Keratinocyte (primary cell): ENCODE measurements at regions not wholly inside any gene's neighbourhood (a gene's known extent, or its start where the extent isn't known, plus 50 kb on each side); places are given as distances from the start of the nearest gene placed in this dataset.

ENCODE experiments used
- DNase-seq: peaks from one replicate; pipeline ENCODE4 v3.0.0-alpha.2; 2011; ENCODE audit warnings: low read depth, missing footprints, low spot score
- FAIRE-seq: peaks from 2 replicates; lab custom pipeline; 2011; peaks lifted over from hg19 to GRCh38; lab: Jason Lieb, UNC
- H2AFZ ChIP-seq: 2 replicates; pipeline ENCODE4 v1.6.0; 2012; ENCODE audit warnings: low read length, control low read depth, inconsistent platforms; ENCODE audit not compliant: control insufficient read depth
- H3K27ac ChIP-seq: 2 replicates; pipeline ENCODE4 v1.5.1; 2011; ENCODE audit warnings: low read length; ENCODE audit not compliant: control insufficient read depth, insufficient read depth
- H3K27me3 ChIP-seq: 3 replicates; pipeline ENCODE4 v1.6.0; 2011; ENCODE audit warnings: low read length; ENCODE audit not compliant: control insufficient read depth, insufficient read depth; ENCODE audit errors: extremely low read depth
- H3K36me3 ChIP-seq, 2 experiments: 2 replicates in 1 of 2; 3 replicates in 1 of 2; pipeline ENCODE4 v1.5.1; 2011; ENCODE audit warnings: low read length in 2 of 2, mild to moderate bottlenecking in 1 of 2; ENCODE audit not compliant: control insufficient read depth in 2 of 2, insufficient read depth in 2 of 2; ENCODE audit errors: extremely low read depth in 1 of 2
- H3K4me1 ChIP-seq: 3 replicates; pipeline ENCODE4 v1.5.1; 2011; ENCODE audit warnings: low read length; ENCODE audit not compliant: control insufficient read depth, insufficient read depth; ENCODE audit errors: extremely low read depth
- H3K4me2 ChIP-seq: 3 replicates; pipeline ENCODE4 v1.6.0; 2011; ENCODE audit warnings: low read depth, low read length; ENCODE audit not compliant: control insufficient read depth, insufficient read depth; ENCODE audit errors: extremely low read depth
- H3K4me3 ChIP-seq, 3 experiments: fragments of 200-600 bp in 1 of 3; sonication (generic) in 1 of 3; 2 replicates in 2 of 3; 3 replicates in 1 of 3; pipeline ENCODE4 v1.5.1; 2011 to 2016; ENCODE audit warnings: low read length in 3 of 3, mild to moderate bottlenecking in 3 of 3, control low read depth in 2 of 3, inconsistent platforms in 1 of 3, low read depth in 1 of 3, mixed read lengths in 1 of 3, mixed run types in 1 of 3, moderate library complexity in 1 of 3; ENCODE audit not compliant: control insufficient read depth in 2 of 3, insufficient read depth in 2 of 3; ENCODE audit errors: extremely low read depth in 1 of 3
- H3K79me2 ChIP-seq: 2 replicates; pipeline ENCODE4 v1.6.0; 2012; ENCODE audit warnings: low read length; ENCODE audit not compliant: control insufficient read depth, insufficient read depth
- H3K9ac ChIP-seq: 3 replicates; pipeline ENCODE4 v1.6.0; 2011; ENCODE audit warnings: low read length; ENCODE audit not compliant: control insufficient read depth, insufficient read depth; ENCODE audit errors: extremely low read depth
- H3K9me1 ChIP-seq: 3 replicates; pipeline ENCODE4 v1.6.0; 2011; ENCODE audit warnings: low read length; ENCODE audit not compliant: control insufficient read depth, insufficient read depth; ENCODE audit errors: extremely low read depth
- H3K9me3 ChIP-seq: 2 replicates; pipeline ENCODE4 v1.5.1; 2012; ENCODE audit warnings: low read depth, low read length; ENCODE audit not compliant: control insufficient read depth
- H4K20me1 ChIP-seq: 3 replicates; pipeline ENCODE4 v1.6.0; 2011; ENCODE audit warnings: low read length; ENCODE audit not compliant: control insufficient read depth, insufficient read depth; ENCODE audit errors: extremely low read depth
- EZH2 ChIP-seq: IDR thresholded peaks from one replicate; pipeline ENCODE4 v1.6.1; 2012; ENCODE audit warnings: inconsistent platforms, mild to moderate bottlenecking, low read length, moderate library complexity
- dilution Hi-C: fragments of 300-500 bp; cut with MboI; formaldehyde crosslinking; loops from one replicate; pipeline ENCODE4 v1.7.0; 2020; ENCODE audit warnings: low sequenced_read_pairs; ENCODE audit not compliant: extremely low pct_ligation_motif_present
- TF ChIP-seq, protein P1 (sequence below), 3 experiments: IDR thresholded peaks in 1 of 3; conservative IDR thresholded peaks in 1 of 3; optimal IDR thresholded peaks in 1 of 3; 2 replicates in 2 of 3; 3 replicates in 1 of 3; pipeline versions ENCODE3 to v1.5.1; 2011; ENCODE audit warnings: low read length in 3 of 3, mild to moderate bottlenecking in 3 of 3, moderate library complexity in 2 of 3, control low read depth in 1 of 3, inconsistent platforms in 1 of 3; ENCODE audit not compliant: insufficient read depth in 2 of 3; ENCODE audit errors: extremely low read depth in 1 of 3

DNA sequence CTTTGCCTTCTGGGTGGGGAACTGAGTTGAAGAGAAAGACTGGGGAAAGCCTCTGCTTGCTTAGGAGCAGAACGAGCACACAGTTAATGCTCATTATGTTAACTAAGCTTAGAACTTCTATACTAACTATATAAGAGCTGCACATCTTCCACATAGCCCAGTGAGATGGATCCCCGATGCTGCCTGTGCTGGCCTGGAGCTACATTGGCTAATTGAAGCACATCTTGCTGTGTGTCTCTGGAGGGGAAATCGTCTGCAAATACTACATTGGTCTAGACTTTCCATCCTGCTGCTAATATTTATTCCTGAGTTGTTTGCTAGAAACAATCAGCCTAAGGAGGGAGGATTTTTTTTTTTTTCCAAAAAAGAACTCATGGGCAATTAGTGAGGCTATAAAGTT is 406.3 kb downstream of the HAPSTR1 start:
- TF ChIP-seq, protein P1, sequence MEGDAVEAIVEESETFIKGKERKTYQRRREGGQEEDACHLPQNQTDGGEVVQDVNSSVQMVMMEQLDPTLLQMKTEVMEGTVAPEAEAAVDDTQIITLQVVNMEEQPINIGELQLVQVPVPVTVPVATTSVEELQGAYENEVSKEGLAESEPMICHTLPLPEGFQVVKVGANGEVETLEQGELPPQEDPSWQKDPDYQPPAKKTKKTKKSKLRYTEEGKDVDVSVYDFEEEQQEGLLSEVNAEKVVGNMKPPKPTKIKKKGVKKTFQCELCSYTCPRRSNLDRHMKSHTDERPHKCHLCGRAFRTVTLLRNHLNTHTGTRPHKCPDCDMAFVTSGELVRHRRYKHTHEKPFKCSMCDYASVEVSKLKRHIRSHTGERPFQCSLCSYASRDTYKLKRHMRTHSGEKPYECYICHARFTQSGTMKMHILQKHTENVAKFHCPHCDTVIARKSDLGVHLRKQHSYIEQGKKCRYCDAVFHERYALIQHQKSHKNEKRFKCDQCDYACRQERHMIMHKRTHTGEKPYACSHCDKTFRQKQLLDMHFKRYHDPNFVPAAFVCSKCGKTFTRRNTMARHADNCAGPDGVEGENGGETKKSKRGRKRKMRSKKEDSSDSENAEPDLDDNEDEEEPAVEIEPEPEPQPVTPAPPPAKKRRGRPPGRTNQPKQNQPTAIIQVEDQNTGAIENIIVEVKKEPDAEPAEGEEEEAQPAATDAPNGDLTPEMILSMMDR (optimal IDR thresholded peaks at IDR 0.05 in 1 of 3, IDR thresholded peaks at IDR 0.05 in 1 of 3, conservative IDR thresholded peaks at IDR 0.05 in 1 of 3; ENCODE audit: extremely low read depth in 1 of 3, insufficient read depth in 2 of 3, low read length in 3 of 3), result no peak
- no peak for TF ChIP-seq EZH2
- no peak for FAIRE-seq
- H3K27me3 ChIP-seq, result no peaks in the 10 kb centered on the region
- H3K27ac ChIP-seq, result no peak overlapping the region
- H3K9ac ChIP-seq, result no peak overlapping the region
- no peaks in the 10 kb centered on the region for H4K20me1 ChIP-seq
- no peaks in the 10 kb centered on the region for H3K36me3 ChIP-seq
- DNase-seq, result no peak
- H3K9me3 ChIP-seq, result peaks cover 4% of the 10 kb centered on the region
- no peaks in the 10 kb centered on the region for H3K9me1 ChIP-seq
- dilution Hi-C loops, result no loop called here
- H2AFZ ChIP-seq, result no peak overlapping the region
- no peaks in the 10 kb centered on the region for H3K4me1 ChIP-seq
- H3K4me2 ChIP-seq, result no peak overlapping the region
- no peaks in the 10 kb centered on the region for H3K79me2 ChIP-seq
- no peak overlapping the region for H3K4me3 ChIP-seq

DNA sequence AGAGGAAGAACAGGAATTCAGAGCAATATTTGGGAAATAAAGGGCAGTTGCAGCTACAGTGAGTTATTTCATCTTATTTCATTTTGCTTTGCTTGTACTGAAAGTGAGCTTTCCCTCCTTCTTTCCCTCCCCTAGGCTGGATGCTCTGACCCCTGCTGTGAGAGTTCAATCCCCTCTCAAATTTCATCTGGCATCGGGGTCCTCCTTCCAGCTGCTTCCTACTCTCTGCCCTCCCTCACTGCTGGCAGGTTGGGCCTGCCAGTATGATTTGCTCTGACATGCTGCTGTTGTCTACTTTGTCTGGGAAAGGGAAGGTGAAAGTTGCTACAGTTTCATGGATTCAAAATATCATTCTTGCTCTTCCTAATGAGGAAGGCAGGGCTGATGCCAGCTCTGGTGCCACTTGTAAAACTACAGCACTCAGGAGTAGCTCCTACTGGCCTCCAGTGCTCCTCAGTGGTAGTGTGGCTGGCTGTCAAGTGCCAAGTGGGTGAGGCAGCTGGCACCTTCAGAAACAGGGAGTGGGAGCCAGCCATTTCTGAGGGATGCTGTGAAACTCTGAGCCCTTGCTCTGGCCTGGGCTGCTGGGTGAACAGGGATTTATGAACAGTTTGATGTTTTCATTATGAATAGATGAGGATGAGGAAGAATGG is 408.6 kb downstream of the HAPSTR1 start:
- H3K79me2 ChIP-seq, result no peaks in the 10 kb centered on the region
- H3K9ac ChIP-seq, result no peak overlapping the region
- H2AFZ ChIP-seq, result no peak overlapping the region
- no peaks in the 10 kb centered on the region for H3K36me3 ChIP-seq
- FAIRE-seq (no peak), DNase-seq (no peak)
- H3K27ac ChIP-seq, result no peak overlapping the region
- peaks cover 4% of the 10 kb centered on the region for H3K9me3 ChIP-seq
- no peak overlapping the region for H3K4me2 ChIP-seq
- dilution Hi-C loops, result no loop called here
- H3K9me1 ChIP-seq, result no peaks in the 10 kb centered on the region
- TF ChIP-seq, protein P1 (optimal IDR thresholded peaks at IDR 0.05 in 1 of 3, IDR thresholded peaks at IDR 0.05 in 1 of 3, conservative IDR thresholded peaks at IDR 0.05 in 1 of 3; ENCODE audit: extremely low read depth in 1 of 3, insufficient read depth in 2 of 3, low read length in 3 of 3), result no peak
- TF ChIP-seq EZH2, result no peak
- H4K20me1 ChIP-seq, result no peaks in the 10 kb centered on the region
- no peaks in the 10 kb centered on the region for H3K27me3 ChIP-seq
- H3K4me3 ChIP-seq, result no peak overlapping the region
- H3K4me1 ChIP-seq, result no peaks in the 10 kb centered on the region
